Vagina (tissue), 2 donors: ENCODE measurements at regions not wholly inside any gene's neighbourhood (a gene's known extent, or its start where the extent isn't known, plus 50 kb on each side); places are given as distances from the start of the nearest gene placed in this dataset.

Source experiments
- DNase-seq, 2 donors: peaks; one replicate each; pipeline ENCODE4 v3.0.0-alpha.2; 2017; ENCODE audit errors: extremely low spot score in 2 of 2
- H3K27ac ChIP-seq: fragments of 200-600 bp; sonication (generic); one replicate; pipeline ENCODE4 v1.5.1; 2019
- H3K27me3 ChIP-seq: fragments of 200-600 bp; sonication (generic); one replicate; pipeline ENCODE4 v1.5.1; 2019
- H3K36me3 ChIP-seq, 2 donors: fragments of 200-600 bp; sonication (generic); one replicate each; pipeline ENCODE4 v1.5.1; 2017 to 2019
- H3K4me1 ChIP-seq: fragments of 200-600 bp; sonication (generic); one replicate; pipeline ENCODE4 v1.5.1; 2019
- H3K4me3 ChIP-seq, 2 donors: fragments of 200-600 bp; sonication (generic); 1 replicate in 1 of 2; 2 replicates in 1 of 2; pipeline ENCODE4 v1.5.1; 2016 to 2019
- H3K9me3 ChIP-seq: fragments of 200-600 bp; sonication (generic); one replicate; pipeline ENCODE4 v1.5.1; 2019
- CTCF ChIP-seq, 3 experiments: fragments of 450-650 bp in 2 of 3; fragments of 200-600 bp in 1 of 3; sonication (generic) in 1 of 3; IDR thresholded peaks; one replicate each; pipeline ENCODE4 v1.5.1; 2017 to 2019; ENCODE audit warnings: antibody characterized with exemption in 3 of 3, mild to moderate bottlenecking in 2 of 3, moderate library complexity in 2 of 3
- POLR2A ChIP-seq, 2 donors: fragments of 450-650 bp; IDR thresholded peaks; one replicate each; pipeline ENCODE4 v1.6.1; 2017; ENCODE audit warnings: antibody characterized with exemption in 2 of 2, mild to moderate bottlenecking in 2 of 2, moderate library complexity in 2 of 2
- POLR2AphosphoS5 ChIP-seq, 2 donors: sonication (generic); formaldehyde crosslinking; IDR thresholded peaks; one replicate each; pipeline ENCODE4 v1.9.0; 2017; ENCODE audit warnings: antibody characterized with exemption in 2 of 2, mild to moderate bottlenecking in 2 of 2, low read depth in 1 of 2; ENCODE audit not compliant: insufficient read depth in 1 of 2
- intact Hi-C: fragments of 100-400 bp; cut with DNase I; formaldehyde crosslinking; loops from one replicate; pipeline ENCODE4 v1.15.1; 2023

- TF ChIP-seq POLR2A (IDR thresholded peaks at IDR 0.05) (no peak), POLR2AphosphoS5 (IDR thresholded peaks at IDR 0.05; ENCODE audit: insufficient read depth in 1 of 2, low read depth in 1 of 2) (no peak), CTCF (IDR thresholded peaks at IDR 0.05) (no peak)
- Histone ChIP-seq H3K4me3 (no peak overlapping the region), H3K27me3 (no peaks in the 10 kb centered on the region), H3K36me3 (no peaks in the 10 kb centered on the region), H3K27ac (no peak overlapping the region), H3K9me3 (no peaks in the 10 kb centered on the region), H3K4me1 (no peaks in the 10 kb centered on the region)
- DNase-seq, result no peak
- intact Hi-C loops, result no loop called here
Measured at GRCh38 chr14:34180434-34180833, 229.6 kb upstream of the EGLN3 start.

- DNase-seq, result no peak
Measured at GRCh38 chr14:34179727-34180126, 228.9 kb upstream of the EGLN3 start.

GRCh38 chr14:34177466-34177865 lies 226.6 kb upstream of the EGLN3 start:
- Histone ChIP-seq H3K4me3 (no peak overlapping the region), H3K4me1 (no peaks in the 10 kb centered on the region), H3K27me3 (no peaks in the 10 kb centered on the region), H3K36me3 (no peaks in the 10 kb centered on the region), H3K9me3 (no peaks in the 10 kb centered on the region), H3K27ac (no peak overlapping the region)
- no peak for DNase-seq
- intact Hi-C loops, result no loop called here
- TF ChIP-seq POLR2A (IDR thresholded peaks at IDR 0.05) (no peak), CTCF (IDR thresholded peaks at IDR 0.05) (no peak), POLR2AphosphoS5 (IDR thresholded peaks at IDR 0.05; ENCODE audit: insufficient read depth in 1 of 2, low read depth in 1 of 2) (no peak)

More at GRCh38 chr14:34179727-34180126, 228.9 kb upstream of the EGLN3 start:
- no peaks in the 10 kb centered on the region for H3K4me1 ChIP-seq
- no peaks in the 10 kb centered on the region for H3K27me3 ChIP-seq
- no peak overlapping the region for H3K4me3 ChIP-seq
- no peak for TF ChIP-seq CTCF (IDR thresholded peaks at IDR 0.05)
- no peak for TF ChIP-seq POLR2A (IDR thresholded peaks at IDR 0.05)
- TF ChIP-seq POLR2AphosphoS5 (IDR thresholded peaks at IDR 0.05; ENCODE audit: insufficient read depth in 1 of 2, low read depth in 1 of 2), result no peak
- H3K9me3 ChIP-seq, result no peaks in the 10 kb centered on the region
- intact Hi-C loops, result no loop called here
- H3K36me3 ChIP-seq, result no peaks in the 10 kb centered on the region
- no peak overlapping the region for H3K27ac ChIP-seq

GRCh38 chr14:34175574-34175973 lies 224.7 kb upstream of the EGLN3 start:
- no peak for DNase-seq
- Histone ChIP-seq H3K4me1 (no peaks in the 10 kb centered on the region), H3K9me3 (no peaks in the 10 kb centered on the region), H3K27ac (no peak overlapping the region), H3K27me3 (no peaks in the 10 kb centered on the region), H3K36me3 (no peaks in the 10 kb centered on the region), H3K4me3 (no peak overlapping the region)
- TF ChIP-seq CTCF (IDR thresholded peaks at IDR 0.05) (no peak), POLR2AphosphoS5 (IDR thresholded peaks at IDR 0.05; ENCODE audit: insufficient read depth in 1 of 2, low read depth in 1 of 2) (no peak), POLR2A (IDR thresholded peaks at IDR 0.05) (no peak)
- intact Hi-C loops, result no loop called here

GRCh38 chr14:34174973-34175372 lies 224.1 kb upstream of the EGLN3 start:
- H3K27me3 ChIP-seq, result no peaks in the 10 kb centered on the region
- H3K36me3 ChIP-seq, result no peaks in the 10 kb centered on the region
- H3K9me3 ChIP-seq, result no peaks in the 10 kb centered on the region
- TF ChIP-seq POLR2AphosphoS5 (IDR thresholded peaks at IDR 0.05; ENCODE audit: insufficient read depth in 1 of 2, low read depth in 1 of 2) (no peak), CTCF (IDR thresholded peaks at IDR 0.05) (no peak), POLR2A (IDR thresholded peaks at IDR 0.05) (no peak)
- intact Hi-C loops, result no loop called here
- no peak overlapping the region for H3K4me3 ChIP-seq
- H3K27ac ChIP-seq, result no peak overlapping the region
- no peaks in the 10 kb centered on the region for H3K4me1 ChIP-seq
- DNase-seq, result no peak
